Panc1 (cell line): ENCODE measurements at regions not wholly inside any gene's neighbourhood (a gene's known extent, or its start where the extent isn't known, plus 50 kb on each side); places are given as distances from the start of the nearest gene placed in this dataset.

Experiments used
- POLR2AphosphoS5 ChIP-seq: IDR thresholded peaks from 2 replicates; pipeline ENCODE4 v1.6.1; 2012; ENCODE audit warnings: mild to moderate bottlenecking, low read depth, low read length, moderate library complexity
- REST ChIP-seq, 2 experiments: IDR thresholded peaks; 2 replicates each; pipeline ENCODE4 v1.6.1; 2011 to 2012; ENCODE audit warnings: low read depth in 2 of 2, control low read depth in 1 of 2, low read length in 1 of 2, mild to moderate bottlenecking in 1 of 2, moderate library complexity in 1 of 2; ENCODE audit not compliant: insufficient read depth in 1 of 2
- TCF7L2 ChIP-seq: IDR thresholded peaks from 2 replicates; pipeline ENCODE4 v1.6.1; 2011; ENCODE audit warnings: mild to moderate bottlenecking, low read depth, low read length, inconsistent platforms
- TF ChIP-seq, protein P1 (sequence below): fragments of 450-650 bp; IDR thresholded peaks from 2 replicates; pipeline ENCODE4 v1.5.1; 2017; ENCODE audit warnings: mild to moderate bottlenecking

DNA sequence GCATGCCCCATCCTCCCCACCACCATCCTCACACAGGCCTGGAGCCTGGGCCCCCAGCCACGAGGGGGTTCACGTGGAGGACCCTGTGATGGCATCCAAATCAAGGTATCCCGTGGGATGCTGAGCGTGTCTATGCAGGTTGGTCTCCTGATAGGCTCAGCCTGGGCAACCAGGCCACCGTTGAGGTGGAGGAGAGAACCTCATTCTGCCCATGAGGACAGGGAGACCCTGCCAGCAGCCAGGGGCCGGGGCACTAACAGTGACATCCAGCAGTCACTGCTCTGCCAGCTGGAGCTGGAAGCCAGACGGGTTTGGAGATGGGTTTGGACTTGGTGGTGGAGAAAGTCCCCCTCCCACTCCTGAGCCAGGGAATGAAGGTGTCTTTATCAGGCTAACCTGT lies 582.8 kb downstream of the MATN1 start:
- TF ChIP-seq POLR2AphosphoS5 (no peak), TCF7L2 (no peak), REST (IDR thresholded peaks at IDR 0.05; ENCODE audit: insufficient read depth in 1 of 2, low read depth in 2 of 2, low read length in 1 of 2) (no peak)
- TF ChIP-seq, protein P1, sequence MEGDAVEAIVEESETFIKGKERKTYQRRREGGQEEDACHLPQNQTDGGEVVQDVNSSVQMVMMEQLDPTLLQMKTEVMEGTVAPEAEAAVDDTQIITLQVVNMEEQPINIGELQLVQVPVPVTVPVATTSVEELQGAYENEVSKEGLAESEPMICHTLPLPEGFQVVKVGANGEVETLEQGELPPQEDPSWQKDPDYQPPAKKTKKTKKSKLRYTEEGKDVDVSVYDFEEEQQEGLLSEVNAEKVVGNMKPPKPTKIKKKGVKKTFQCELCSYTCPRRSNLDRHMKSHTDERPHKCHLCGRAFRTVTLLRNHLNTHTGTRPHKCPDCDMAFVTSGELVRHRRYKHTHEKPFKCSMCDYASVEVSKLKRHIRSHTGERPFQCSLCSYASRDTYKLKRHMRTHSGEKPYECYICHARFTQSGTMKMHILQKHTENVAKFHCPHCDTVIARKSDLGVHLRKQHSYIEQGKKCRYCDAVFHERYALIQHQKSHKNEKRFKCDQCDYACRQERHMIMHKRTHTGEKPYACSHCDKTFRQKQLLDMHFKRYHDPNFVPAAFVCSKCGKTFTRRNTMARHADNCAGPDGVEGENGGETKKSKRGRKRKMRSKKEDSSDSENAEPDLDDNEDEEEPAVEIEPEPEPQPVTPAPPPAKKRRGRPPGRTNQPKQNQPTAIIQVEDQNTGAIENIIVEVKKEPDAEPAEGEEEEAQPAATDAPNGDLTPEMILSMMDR, result no peak
